ENCODE measurements at regions not wholly inside any gene's neighbourhood (a gene's known extent, or its start where the extent isn't known, plus 50 kb on each side); places are given as distances from the start of the nearest gene placed in this dataset.
"Not testable (repeated sequence)": the region's sequence is repeated elsewhere in the genome, so short reads cannot be mapped to it uniquely, and the experiment has no call there.

DNA sequence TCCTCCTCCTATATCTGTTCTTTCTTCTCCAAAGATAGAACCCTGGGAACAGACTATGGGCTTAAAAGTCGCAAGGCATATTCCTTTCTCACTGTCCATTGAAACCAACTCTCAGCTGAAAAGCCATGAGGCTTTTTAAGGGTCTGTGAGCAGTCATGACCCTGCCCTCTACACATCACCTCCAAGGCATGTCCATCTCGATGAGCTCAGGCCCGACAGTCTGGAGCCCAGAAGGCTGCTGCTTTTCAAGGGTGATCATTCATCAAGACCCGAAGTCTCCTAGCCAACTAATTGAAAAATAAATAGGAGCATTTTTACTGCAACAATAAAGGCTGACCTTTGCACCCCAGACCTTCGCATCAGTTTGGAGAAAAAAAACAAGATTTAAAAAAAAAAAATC is 378.8 kb upstream of the NRSN1 start:
- ATAC-seq: no peak
- Mint-ChIP-seq H3K9me3 (ENCODE audit: low read depth) (peaks cover 8% of the 10 kb centered on the region), H3K27ac (no peak overlapping the region), H3K4me3 (no peak overlapping the region), H3K36me3 (no peaks in the 10 kb centered on the region), H3K4me1 (no peaks in the 10 kb centered on the region), H3K27me3 (no peaks in the 10 kb centered on the region)
- no peak for DNase-seq
- CTCF ChIA-PET: no interaction called here

DNA sequence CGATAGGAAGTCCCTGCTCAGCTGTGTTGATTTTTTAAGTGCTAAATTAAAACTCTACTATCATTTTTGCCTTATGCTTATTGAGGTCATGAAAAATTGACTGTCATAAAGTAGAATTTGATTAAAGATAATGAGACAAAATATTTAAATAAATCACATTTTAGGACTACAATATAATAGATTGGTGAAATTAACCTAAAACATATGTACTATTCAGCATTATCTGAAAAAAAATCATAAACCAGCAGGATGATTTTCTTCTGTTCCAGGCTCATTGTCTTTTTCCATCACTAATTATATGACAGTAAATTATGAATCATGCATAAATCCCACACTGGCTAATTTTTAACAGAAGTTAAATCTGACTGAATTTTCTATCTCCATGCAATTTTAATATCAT is 373.6 kb upstream of the NRSN1 start:
- Mint-ChIP-seq H3K4me1 (no peaks in the 10 kb centered on the region), H3K36me3 (no peaks in the 10 kb centered on the region), H3K4me3 (no peak overlapping the region), H3K9me3 (ENCODE audit: low read depth) (no peaks in the 10 kb centered on the region), H3K27me3 (no peaks in the 10 kb centered on the region), H3K27ac (no peak overlapping the region)
- CTCF ChIA-PET: no interaction called here
- ATAC-seq (no peak), DNase-seq (no peak)

DNA sequence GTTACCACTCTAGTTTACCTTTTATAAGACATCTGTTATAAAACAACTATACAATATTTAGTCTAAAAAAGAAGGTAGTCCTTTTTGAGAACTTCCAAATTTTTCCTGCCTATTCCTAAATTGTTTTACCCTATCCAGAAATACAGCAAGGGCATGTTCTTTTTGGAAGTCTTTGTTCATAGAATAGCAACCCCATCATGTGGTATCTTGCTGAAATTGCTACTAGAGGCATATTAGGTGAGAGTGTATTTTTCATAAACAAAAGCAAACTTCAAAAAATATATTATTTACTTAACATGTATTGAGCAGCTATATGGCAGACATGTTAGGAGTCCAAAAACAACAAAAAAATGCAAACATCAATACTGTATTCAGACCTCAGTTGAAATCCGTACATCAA is 371.8 kb upstream of the NRSN1 start:
- Mint-ChIP-seq H3K4me1 (no peaks in the 10 kb centered on the region), H3K36me3 (no peaks in the 10 kb centered on the region), H3K27me3 (no peaks in the 10 kb centered on the region), H3K4me3 (no peak overlapping the region), H3K9me3 (ENCODE audit: low read depth) (no peaks in the 10 kb centered on the region), H3K27ac (no peak overlapping the region)
- no peak for ATAC-seq
- CTCF ChIA-PET: no interaction called here
- no peak for DNase-seq

DNA sequence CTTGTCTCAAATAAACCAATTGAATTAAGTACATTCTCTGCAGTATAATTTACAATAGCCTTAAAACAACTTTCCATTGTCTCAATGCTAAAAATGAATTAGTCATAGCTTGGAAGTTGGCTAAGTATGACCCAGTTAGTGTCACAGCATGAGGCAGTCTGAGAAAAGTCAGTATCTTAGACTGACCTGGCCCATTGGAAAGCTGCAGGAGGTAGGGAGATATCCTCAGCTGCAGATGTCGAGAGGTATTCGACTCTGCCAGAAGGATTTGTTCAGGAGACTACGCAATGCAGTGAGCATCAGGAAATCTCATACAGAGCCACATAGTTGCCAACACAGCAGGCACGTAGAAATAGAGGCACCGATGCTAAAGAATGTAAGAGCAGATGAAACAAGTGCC is 350.9 kb upstream of the NRSN1 start:
- CTCF ChIA-PET: no interaction called here
- Mint-ChIP-seq H3K36me3 (no peaks in the 10 kb centered on the region), H3K4me3 (no peak overlapping the region), H3K27ac (no peak overlapping the region), H3K4me1 (no peaks in the 10 kb centered on the region), H3K27me3 (no peaks in the 10 kb centered on the region), H3K9me3 (ENCODE audit: low read depth) (peaks cover 9% of the 10 kb centered on the region)
- ATAC-seq: no peak
- no peak for DNase-seq

DNA sequence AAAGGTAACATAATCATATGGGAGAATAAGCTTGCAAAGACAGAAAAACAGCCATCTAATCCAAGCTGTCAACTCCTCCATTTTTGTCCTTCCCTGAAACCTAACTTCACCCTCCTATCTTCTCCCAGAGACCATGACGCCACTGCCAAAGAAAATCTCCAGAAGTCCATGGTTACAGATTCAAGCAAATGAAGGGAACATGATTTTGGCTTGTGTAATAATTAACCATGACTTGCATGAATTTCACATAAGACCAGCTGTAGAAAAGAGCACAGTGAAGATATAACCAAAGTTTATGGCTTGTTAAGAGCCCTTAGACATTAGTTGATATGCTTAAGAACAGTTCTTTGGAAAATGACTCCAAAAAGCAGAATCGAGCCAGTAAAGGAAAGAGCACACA is 342.1 kb upstream of the NRSN1 start:
- no peaks in the 10 kb centered on the region for H3K4me1 Mint-ChIP-seq
- CTCF ChIA-PET: no interaction called here
- H3K36me3 Mint-ChIP-seq: no peaks in the 10 kb centered on the region
- no peaks in the 10 kb centered on the region for H3K27me3 Mint-ChIP-seq
- ATAC-seq (no peak), DNase-seq (no peak)
- no peaks in the 10 kb centered on the region for H3K9me3 Mint-ChIP-seq (ENCODE audit: low read depth)
- H3K27ac Mint-ChIP-seq: no peak overlapping the region
- H3K4me3 Mint-ChIP-seq: no peak overlapping the region

DNA sequence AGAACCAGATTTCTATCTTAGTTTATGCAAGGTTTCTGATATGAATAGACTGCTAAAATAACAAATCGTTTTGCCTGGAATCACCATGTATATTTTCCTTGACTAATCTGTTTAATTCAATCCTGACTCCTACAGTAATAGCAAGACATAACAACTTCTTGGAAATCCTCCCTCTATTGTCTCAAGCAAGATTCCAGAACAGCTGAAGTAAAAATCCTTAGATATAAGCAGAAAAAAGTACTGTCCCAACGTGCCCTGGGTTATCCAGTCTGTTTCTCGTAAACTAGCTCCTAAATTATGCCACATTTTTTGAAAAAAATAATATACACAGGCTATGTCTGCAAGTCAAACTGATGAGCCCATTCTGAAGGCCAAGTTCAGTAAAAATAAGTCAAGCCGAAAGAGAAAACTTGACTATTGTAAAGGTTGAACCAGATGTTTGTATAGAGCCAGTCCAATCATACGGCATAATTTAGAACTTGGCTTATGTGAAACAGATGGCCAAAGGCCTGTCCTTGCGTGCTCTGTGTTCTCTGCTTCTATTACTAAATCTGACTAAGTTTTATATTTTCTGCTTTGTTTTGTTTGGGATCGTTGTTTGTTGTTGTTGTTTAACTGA is 341.6 kb upstream of the NRSN1 start:
- Mint-ChIP-seq H3K36me3 (no peaks in the 10 kb centered on the region), H3K9me3 (ENCODE audit: low read depth) (no peaks in the 10 kb centered on the region), H3K27ac (no peak overlapping the region), H3K4me1 (no peaks in the 10 kb centered on the region), H3K27me3 (no peaks in the 10 kb centered on the region), H3K4me3 (no peak overlapping the region)
- ATAC-seq (no peak), DNase-seq (no peak)
- CTCF ChIA-PET: no interaction called here

DNA sequence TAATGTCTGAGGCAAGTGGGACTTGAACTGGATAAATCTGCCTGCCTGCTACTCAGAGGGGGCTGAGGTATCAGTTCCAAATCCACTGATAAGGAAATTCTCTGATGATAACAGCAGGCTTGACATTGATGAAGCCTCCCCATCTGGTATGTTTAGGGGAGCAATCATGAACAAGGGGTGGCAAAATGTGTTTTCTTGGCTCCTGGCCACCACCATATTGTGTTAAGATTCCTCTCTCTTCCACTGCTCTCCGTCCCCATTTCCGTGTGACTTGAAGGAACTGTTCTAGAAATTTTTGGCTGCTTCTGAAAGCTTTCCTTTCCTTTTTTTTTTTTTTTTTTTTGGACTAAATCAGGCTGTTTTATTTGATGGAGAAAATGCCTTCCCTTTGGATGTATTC is 335.3 kb upstream of the NRSN1 start:
- H3K4me1 Mint-ChIP-seq: no peaks in the 10 kb centered on the region
- CTCF ChIA-PET: no interaction called here
- no peak overlapping the region for H3K4me3 Mint-ChIP-seq
- peaks cover 5% of the 10 kb centered on the region for H3K9me3 Mint-ChIP-seq (ENCODE audit: low read depth)
- DNase-seq: no peak
- no peaks in the 10 kb centered on the region for H3K36me3 Mint-ChIP-seq
- H3K27me3 Mint-ChIP-seq: no peaks in the 10 kb centered on the region
- no peak for ATAC-seq
- H3K27ac Mint-ChIP-seq: no peak overlapping the region

DNA sequence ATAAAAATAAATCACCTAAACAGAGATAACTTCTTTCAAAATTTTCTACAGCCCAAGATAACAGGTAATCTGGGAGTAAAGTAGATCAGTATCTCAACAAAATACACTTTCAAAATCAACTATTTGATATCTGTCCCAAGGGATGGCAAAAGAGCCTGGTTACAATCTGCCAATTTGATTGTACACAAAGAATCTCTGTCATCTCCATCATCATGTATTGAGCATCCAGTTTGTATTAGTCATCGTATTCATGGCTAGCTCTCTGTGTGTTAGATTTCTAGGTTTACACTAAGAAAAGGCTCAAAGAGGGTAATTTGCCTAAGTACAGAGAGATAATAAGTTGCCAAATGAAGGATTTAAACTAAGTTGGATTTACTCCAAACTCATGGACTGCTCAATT is 329.0 kb upstream of the NRSN1 start:
- CTCF ChIA-PET: no interaction called here
- H3K9me3 Mint-ChIP-seq (ENCODE audit: low read depth): peaks cover 5% of the 10 kb centered on the region
- no peaks in the 10 kb centered on the region for H3K27me3 Mint-ChIP-seq

DNA sequence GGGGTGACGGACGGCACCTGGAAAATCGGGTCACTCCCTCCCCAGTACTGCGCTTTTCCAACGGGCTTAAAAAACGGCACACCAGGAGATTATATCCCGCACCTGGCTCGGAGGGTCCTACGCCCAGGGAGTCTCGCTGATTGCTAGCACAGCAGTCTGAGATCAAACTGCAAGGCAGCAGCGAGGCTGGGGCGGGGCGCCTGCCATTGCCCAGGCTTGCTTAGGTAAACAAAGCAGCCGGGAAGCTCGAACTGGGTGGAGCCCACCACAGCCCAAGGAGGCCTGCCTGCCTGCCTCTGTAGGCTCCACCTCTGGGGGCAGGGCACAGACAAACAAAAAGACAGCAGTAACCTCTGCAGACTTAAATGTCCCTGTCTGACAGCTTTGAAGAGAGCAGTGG is 321.7 kb upstream of the NRSN1 start:
- H3K36me3 Mint-ChIP-seq; H3K27ac Mint-ChIP-seq; H3K4me3 Mint-ChIP-seq; DNase-seq; H3K9me3 Mint-ChIP-seq (ENCODE audit: low read depth); H3K4me1 Mint-ChIP-seq; H3K27me3 Mint-ChIP-seq; CTCF ChIA-PET; ATAC-seq: not testable (repeated sequence)

More for the DNA sequence above, 329.0 kb upstream of the NRSN1 start:
- DNase-seq (no peak), ATAC-seq (no peak)
- no peak overlapping the region for H3K4me3 Mint-ChIP-seq
- no peaks in the 10 kb centered on the region for H3K36me3 Mint-ChIP-seq
- no peaks in the 10 kb centered on the region for H3K4me1 Mint-ChIP-seq
- H3K27ac Mint-ChIP-seq: no peak overlapping the region

DNA sequence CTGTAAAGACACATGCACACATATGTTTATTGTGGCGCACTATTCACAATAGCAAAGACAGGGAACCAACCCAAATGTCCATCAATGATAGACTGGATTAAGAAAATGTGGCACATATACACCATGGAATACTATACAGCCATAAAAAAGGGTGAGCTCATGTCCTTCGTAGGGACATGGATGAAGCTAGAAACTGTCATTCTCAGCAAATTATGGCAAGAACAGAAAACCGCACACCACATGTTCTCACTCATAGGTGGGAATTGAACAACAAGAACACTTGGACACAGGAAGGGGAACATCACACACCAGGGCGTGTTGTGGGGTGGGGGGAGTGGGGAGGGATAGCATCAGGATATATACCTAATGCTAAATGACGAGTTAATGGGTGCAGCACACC is 304.9 kb upstream of the NRSN1 start:
- DNase-seq; ATAC-seq; H3K9me3 Mint-ChIP-seq (ENCODE audit: low read depth); H3K27ac Mint-ChIP-seq; CTCF ChIA-PET; H3K4me3 Mint-ChIP-seq; H3K36me3 Mint-ChIP-seq; H3K27me3 Mint-ChIP-seq; H3K4me1 Mint-ChIP-seq: not testable (repeated sequence)

DNA sequence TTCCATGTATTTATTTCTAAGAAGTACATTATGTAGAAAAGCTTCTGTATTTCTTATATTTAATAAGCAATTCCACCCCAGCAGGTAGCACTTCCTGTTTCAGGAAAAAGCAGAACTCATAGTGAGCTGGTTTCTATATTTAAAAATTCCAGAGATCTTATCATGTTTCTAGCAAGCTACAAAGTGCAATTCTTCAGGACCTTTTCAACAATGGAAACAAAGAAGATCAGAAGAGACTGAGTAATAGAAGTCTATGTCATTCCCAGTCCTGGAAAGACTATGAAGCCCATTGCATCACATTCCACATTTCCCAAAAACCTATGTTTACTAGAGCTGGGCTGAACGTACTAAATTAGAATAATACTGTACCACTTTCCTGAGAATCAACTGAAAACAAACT is 302.6 kb upstream of the NRSN1 start:
- CTCF ChIA-PET: no interaction called here
- H3K4me1 Mint-ChIP-seq: no peaks in the 10 kb centered on the region
- peaks cover 4% of the 10 kb centered on the region for H3K9me3 Mint-ChIP-seq (ENCODE audit: low read depth)
- H3K4me3 Mint-ChIP-seq: no peak overlapping the region
- H3K36me3 Mint-ChIP-seq: no peaks in the 10 kb centered on the region
- no peaks in the 10 kb centered on the region for H3K27me3 Mint-ChIP-seq
- DNase-seq: no peak
- no peak for ATAC-seq
- no peak overlapping the region for H3K27ac Mint-ChIP-seq

DNA sequence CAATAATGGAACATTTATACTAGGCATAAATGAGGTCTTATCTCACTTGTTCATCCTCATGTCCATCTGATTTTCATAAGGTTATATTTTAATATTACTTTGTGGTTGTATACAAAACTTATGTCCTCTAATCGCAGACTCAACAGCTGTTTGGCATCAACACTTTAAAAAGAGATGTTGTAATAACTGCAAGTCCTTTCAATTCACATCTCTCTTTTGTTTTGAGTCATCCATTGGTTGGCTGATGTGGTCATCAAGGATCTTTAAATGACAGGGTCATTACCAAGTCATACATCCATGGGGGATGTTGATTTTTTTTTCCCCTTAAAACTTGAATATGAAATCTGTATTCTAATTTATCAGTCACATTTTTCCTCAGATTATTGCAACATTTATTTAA is 299.4 kb upstream of the NRSN1 start:
- Mint-ChIP-seq H3K9me3 (ENCODE audit: low read depth) (no peaks in the 10 kb centered on the region), H3K27ac (no peak overlapping the region), H3K4me1 (no peaks in the 10 kb centered on the region), H3K4me3 (no peak overlapping the region), H3K27me3 (no peaks in the 10 kb centered on the region), H3K36me3 (no peaks in the 10 kb centered on the region)
- CTCF ChIA-PET: no interaction called here
- DNase-seq (no peak), ATAC-seq (no peak)

DNA sequence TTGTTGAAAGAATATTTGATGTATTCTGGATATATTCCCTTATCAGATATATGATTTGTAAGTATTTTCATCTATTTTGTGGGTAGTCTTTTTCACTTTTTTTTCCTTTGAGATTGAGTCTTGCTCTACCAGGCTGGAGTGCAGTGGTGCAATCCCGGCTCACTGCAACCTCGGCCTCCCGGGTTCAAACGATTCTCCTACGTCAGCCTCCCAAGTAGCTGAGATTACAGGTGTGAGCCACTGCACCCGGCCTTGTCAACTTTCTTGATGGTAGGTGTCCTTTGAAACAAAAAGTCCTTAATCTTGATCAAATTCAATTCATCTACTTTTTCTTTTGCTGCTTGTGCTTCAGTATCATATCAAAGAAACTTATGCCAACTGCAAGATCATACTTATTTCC is 297.2 kb upstream of the NRSN1 start:
- H3K4me3 Mint-ChIP-seq: no peak overlapping the region
- H3K27me3 Mint-ChIP-seq: no peaks in the 10 kb centered on the region
- no peaks in the 10 kb centered on the region for H3K36me3 Mint-ChIP-seq
- no peaks in the 10 kb centered on the region for H3K4me1 Mint-ChIP-seq
- CTCF ChIA-PET: no interaction called here
- DNase-seq (no peak), ATAC-seq (no peak)
- no peak overlapping the region for H3K27ac Mint-ChIP-seq
- H3K9me3 Mint-ChIP-seq (ENCODE audit: low read depth): no peaks in the 10 kb centered on the region

DNA sequence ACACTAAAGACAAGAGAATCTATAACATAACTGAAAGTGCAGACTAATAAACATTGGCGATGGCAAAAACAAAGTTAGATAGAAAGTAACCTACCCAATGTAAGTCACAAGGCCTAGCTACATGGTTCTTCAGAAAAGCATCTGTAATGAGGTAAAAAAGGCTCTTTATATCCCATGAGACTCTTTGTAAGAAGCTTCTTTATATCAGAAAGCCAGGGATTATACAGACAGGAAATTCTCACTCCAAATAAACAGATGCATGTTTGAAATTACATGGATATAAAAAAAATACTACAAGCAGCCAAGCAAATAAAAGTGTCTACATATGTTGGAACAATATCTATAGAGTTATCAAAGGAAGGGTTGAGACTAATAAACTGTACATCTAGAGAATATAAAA is 284.9 kb upstream of the NRSN1 start:
- ATAC-seq: no peak
- H3K36me3 Mint-ChIP-seq: no peaks in the 10 kb centered on the region
- no peaks in the 10 kb centered on the region for H3K27me3 Mint-ChIP-seq
- no peaks in the 10 kb centered on the region for H3K4me1 Mint-ChIP-seq
- H3K9me3 Mint-ChIP-seq (ENCODE audit: low read depth): peaks cover 3% of the 10 kb centered on the region
- CTCF ChIA-PET: no interaction called here
- H3K27ac Mint-ChIP-seq: no peak overlapping the region
- no peak overlapping the region for H3K4me3 Mint-ChIP-seq
- DNase-seq: no peak

DNA sequence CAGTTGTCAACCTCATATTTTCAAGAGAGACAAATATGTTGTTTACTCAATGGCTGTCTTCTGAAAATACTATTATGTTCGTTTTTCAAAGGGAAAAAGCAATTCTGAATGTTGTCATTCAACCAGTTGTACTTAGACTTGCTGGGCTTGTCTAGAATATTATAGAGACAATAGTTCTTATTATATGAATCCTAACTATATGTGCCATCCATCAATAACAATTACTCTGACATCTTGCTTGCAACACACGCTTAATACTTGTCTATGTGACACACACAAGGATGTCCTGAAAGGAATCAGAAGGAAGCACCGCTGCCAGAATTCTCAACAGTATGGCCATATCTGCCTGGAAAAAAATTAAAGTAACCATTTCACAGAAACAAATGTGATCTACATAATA is 283.3 kb upstream of the NRSN1 start:
- Mint-ChIP-seq H3K9me3 (ENCODE audit: low read depth) (peaks cover 3% of the 10 kb centered on the region), H3K4me3 (no peak overlapping the region), H3K27me3 (no peaks in the 10 kb centered on the region), H3K36me3 (no peaks in the 10 kb centered on the region), H3K27ac (no peak overlapping the region), H3K4me1 (no peaks in the 10 kb centered on the region)
- no peak for ATAC-seq
- DNase-seq: no peak
- CTCF ChIA-PET: no interaction called here

Measured in activated CD8-positive, alpha-beta memory T cell treated with anti-CD3 and anti-CD28 coated beads, Interleukin-2, amount 10 ng/mL, durations not matched to agents 7 days and 5 days (primary cell).